ENCODE measurements at regions not wholly inside any gene's neighbourhood (a gene's known extent, or its start where the extent isn't known, plus 50 kb on each side); places are given as distances from the start of the nearest gene placed in this dataset.

DNA sequence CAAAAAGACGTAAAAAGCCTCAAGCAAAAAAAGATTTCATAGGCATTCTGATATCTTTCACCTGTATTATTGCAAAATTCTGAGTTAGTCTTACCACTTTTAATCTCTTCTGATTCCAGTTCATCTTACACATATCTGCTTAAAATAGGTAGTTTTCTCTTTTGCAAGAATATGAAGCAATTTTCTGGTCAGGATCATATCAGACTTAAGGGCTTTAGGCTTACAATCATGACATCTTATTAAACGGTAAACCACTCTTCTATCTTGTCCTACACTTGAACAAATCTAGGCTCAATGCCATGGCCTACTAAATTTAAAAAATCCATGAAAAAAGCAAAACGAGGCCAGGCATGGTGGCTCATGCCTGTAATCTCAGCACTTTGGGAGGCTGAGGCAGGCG, 50.1 kb upstream of the GAREM1 start:
- FAIRE-seq (no peak), DNase-seq (ENCODE audit: low read depth, low spot score) (no peak)
- Histone ChIP-seq H3K79me2 (ENCODE audit: control insufficient read depth, insufficient read depth, low read length) (no peaks in the 10 kb centered on the region), H3K27ac (ENCODE audit: insufficient read depth, low read depth, low read length) (no peak overlapping the region), H3K27me3 (ENCODE audit: control insufficient read depth in 2 of 2, insufficient read depth in 2 of 2, low read length in 2 of 2) (no peaks in the 10 kb centered on the region), H3K9me3 (replicated peaks; ENCODE audit: control insufficient read depth, insufficient read depth, low read length) (no peaks in the 10 kb centered on the region), H3K9ac (replicated peaks; ENCODE audit: extremely low read depth, insufficient read depth, low read length) (no peak overlapping the region), H3K4me1 (ENCODE audit: control insufficient read depth, extremely low read depth, insufficient read depth, low read length) (no peaks in the 10 kb centered on the region), H3K4me2 (ENCODE audit: insufficient read depth, low read length) (no peak overlapping the region), H2AFZ (ENCODE audit: low read depth, low read length) (no peak overlapping the region), H3K4me3 (replicated peaks in 1 of 3; ENCODE audit: insufficient read depth in 1 of 3, low read depth in 1 of 3, low read length in 3 of 3) (no peak overlapping the region), H4K20me1 (replicated peaks; ENCODE audit: control insufficient read depth, extremely low read depth, insufficient read depth, low read length) (no peaks in the 10 kb centered on the region), H3K36me3 (ENCODE audit: control insufficient read depth in 2 of 2, extremely low read depth in 1 of 2, insufficient read depth in 2 of 2, low read length in 2 of 2) (no peaks in the 10 kb centered on the region), H3K9me1 (replicated peaks; ENCODE audit: control insufficient read depth, extremely low read depth, insufficient read depth, low read length) (no peaks in the 10 kb centered on the region)
- ChIA-PET CTCF (interaction anchor here (1.3 kb wide), 1 partner anchor 29 kb away, joined by 3 read pairs; no protein-coding TSS in a partner anchor), POLR2A (no interaction called here)
- dilution Hi-C loops (cut with MboI; ENCODE audit: extremely low pct_ligation_motif_present, low sequenced_read_pairs), result no loop called here
- no TSS peak for BruUV-seq (replicated peaks)
- intact Hi-C loops (cut with micrococcal nuclease), result no loop called here
- TF ChIP-seq MYC (IDR thresholded peaks at IDR 0.05; ENCODE audit: low read depth, low read length) (no peak), JUN (IDR thresholded peaks at IDR 0.05; ENCODE audit: borderline replicate concordance, insufficient read depth, insufficient read length, low read depth) (no peak), GATA2 (IDR thresholded peaks at IDR 0.05; ENCODE audit: insufficient read depth, insufficient read length, low read depth, low read length) (no peak), EZH2 (IDR thresholded peaks at IDR 0.05; ENCODE audit: borderline replicate concordance, low read depth, low read length, severe bottlenecking) (no peak), FOS (IDR thresholded peaks at IDR 0.05; ENCODE audit: borderline replicate concordance, insufficient read depth, low read length) (no peak)
- TF ChIP-seq, protein P1, sequence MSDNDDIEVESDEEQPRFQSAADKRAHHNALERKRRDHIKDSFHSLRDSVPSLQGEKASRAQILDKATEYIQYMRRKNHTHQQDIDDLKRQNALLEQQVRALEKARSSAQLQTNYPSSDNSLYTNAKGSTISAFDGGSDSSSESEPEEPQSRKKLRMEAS (IDR thresholded peaks at IDR 0.05; ENCODE audit: insufficient read depth, insufficient read length), result no peak
- TF ChIP-seq, protein P2, sequence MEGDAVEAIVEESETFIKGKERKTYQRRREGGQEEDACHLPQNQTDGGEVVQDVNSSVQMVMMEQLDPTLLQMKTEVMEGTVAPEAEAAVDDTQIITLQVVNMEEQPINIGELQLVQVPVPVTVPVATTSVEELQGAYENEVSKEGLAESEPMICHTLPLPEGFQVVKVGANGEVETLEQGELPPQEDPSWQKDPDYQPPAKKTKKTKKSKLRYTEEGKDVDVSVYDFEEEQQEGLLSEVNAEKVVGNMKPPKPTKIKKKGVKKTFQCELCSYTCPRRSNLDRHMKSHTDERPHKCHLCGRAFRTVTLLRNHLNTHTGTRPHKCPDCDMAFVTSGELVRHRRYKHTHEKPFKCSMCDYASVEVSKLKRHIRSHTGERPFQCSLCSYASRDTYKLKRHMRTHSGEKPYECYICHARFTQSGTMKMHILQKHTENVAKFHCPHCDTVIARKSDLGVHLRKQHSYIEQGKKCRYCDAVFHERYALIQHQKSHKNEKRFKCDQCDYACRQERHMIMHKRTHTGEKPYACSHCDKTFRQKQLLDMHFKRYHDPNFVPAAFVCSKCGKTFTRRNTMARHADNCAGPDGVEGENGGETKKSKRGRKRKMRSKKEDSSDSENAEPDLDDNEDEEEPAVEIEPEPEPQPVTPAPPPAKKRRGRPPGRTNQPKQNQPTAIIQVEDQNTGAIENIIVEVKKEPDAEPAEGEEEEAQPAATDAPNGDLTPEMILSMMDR (IDR thresholded peaks at IDR 0.05; ENCODE audit: extremely low read depth in 1 of 2, insufficient read depth in 1 of 2, low read depth in 1 of 2, low read length in 2 of 2), result no peak

Data from endothelial cell of umbilical vein (primary cell).